ENCODE measurements at regions not wholly inside any gene's neighbourhood (a gene's known extent, or its start where the extent isn't known, plus 50 kb on each side); places are given as distances from the start of the nearest gene placed in this dataset.

DNA sequence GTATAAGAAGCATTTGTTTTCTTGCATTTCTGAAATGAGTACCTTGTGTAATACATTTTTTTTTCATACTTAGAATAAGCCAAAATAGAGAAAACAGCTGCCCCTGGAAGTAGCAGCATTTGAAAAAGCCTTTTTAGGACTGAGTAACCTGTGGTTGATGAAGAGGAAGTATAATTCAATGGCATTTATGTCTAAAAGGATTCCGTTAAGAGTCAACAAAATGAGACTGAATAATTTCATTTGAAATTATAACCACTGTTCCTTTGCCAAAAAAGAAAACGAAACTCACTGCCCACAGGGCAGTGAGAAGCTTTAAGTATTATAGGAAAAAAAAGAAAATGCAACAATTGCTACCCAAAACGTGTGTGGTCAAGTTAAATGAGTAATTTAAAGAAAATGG, 705.6 kb upstream of the PHF14 start:
- no peak for DNase-seq (ENCODE audit: low read depth)
- H3K4me3 ChIP-seq (ENCODE audit: low read depth, low read length): no peak overlapping the region
- TF ChIP-seq, protein P1, sequence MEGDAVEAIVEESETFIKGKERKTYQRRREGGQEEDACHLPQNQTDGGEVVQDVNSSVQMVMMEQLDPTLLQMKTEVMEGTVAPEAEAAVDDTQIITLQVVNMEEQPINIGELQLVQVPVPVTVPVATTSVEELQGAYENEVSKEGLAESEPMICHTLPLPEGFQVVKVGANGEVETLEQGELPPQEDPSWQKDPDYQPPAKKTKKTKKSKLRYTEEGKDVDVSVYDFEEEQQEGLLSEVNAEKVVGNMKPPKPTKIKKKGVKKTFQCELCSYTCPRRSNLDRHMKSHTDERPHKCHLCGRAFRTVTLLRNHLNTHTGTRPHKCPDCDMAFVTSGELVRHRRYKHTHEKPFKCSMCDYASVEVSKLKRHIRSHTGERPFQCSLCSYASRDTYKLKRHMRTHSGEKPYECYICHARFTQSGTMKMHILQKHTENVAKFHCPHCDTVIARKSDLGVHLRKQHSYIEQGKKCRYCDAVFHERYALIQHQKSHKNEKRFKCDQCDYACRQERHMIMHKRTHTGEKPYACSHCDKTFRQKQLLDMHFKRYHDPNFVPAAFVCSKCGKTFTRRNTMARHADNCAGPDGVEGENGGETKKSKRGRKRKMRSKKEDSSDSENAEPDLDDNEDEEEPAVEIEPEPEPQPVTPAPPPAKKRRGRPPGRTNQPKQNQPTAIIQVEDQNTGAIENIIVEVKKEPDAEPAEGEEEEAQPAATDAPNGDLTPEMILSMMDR (IDR thresholded peaks at IDR 0.05; ENCODE audit: insufficient read depth, low read length): no peak

DNA sequence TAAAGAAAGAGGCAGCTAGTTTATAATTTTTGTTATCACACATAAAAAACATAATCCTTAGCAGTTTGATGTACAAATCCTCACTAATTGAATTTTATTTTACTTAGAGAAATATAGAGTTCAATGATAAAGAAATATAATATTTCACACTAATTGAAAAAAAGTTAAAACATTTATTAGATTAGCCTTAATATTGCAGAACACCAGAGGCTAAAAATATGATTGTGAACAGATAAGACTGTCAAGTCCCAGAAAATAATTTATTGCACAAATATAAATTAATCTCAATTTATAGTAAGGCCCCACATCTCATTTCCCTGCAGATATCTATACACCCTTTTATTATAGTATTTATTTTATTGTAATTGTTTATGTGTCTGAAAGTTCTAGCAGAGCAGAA, 690.8 kb upstream of the PHF14 start:
- TF ChIP-seq, protein P1 (IDR thresholded peaks at IDR 0.05; ENCODE audit: insufficient read depth, low read length): no peak
- no peak overlapping the region for H3K4me3 ChIP-seq (ENCODE audit: low read depth, low read length)
- no peak for DNase-seq (ENCODE audit: low read depth)

DNA sequence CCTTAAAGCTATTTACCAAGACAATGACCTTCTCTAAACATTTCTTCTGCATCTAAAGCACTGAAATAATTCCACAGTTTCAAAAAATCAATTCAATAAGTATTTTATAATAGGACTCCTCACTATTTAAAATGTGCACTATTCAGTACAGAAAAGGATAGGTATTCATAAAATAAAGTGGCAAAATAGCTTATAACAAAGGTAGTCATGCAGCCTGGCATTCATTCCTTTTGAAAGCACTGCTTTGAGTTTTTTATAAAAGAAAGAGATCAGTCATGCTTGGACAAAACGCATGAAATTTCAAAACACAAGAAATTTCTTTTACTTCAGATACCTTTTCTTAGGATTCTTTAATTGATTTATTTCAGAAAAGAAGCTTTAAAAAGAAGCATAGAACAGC, 689.7 kb upstream of the PHF14 start:
- TF ChIP-seq, protein P1 (IDR thresholded peaks at IDR 0.05; ENCODE audit: insufficient read depth, low read length): no peak
- H3K4me3 ChIP-seq (ENCODE audit: low read depth, low read length): no peak overlapping the region
- no peak for DNase-seq (ENCODE audit: low read depth)

DNA sequence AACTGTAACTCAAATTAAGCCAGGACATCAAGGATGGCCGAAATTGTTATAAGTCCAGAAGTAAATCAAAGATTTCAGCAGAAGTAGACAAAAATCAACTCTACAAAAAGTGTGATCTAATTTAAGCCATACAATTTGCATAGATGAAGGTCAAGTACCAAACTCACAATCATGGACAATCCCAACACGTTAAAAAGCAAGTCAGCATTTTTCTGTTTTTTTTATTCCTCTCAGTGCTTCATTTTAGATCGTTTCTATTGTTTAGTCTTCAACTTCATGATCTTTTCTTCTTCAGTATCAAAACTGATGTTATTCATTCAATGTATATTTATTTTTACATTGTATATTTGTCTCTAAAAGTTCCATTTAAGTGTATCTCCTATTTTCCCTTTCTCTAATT, 674.3 kb upstream of the PHF14 start:
- no peak overlapping the region for H3K4me3 ChIP-seq (ENCODE audit: low read depth, low read length)
- TF ChIP-seq, protein P1 (IDR thresholded peaks at IDR 0.05; ENCODE audit: insufficient read depth, low read length): no peak
- DNase-seq (ENCODE audit: low read depth): no peak

DNA sequence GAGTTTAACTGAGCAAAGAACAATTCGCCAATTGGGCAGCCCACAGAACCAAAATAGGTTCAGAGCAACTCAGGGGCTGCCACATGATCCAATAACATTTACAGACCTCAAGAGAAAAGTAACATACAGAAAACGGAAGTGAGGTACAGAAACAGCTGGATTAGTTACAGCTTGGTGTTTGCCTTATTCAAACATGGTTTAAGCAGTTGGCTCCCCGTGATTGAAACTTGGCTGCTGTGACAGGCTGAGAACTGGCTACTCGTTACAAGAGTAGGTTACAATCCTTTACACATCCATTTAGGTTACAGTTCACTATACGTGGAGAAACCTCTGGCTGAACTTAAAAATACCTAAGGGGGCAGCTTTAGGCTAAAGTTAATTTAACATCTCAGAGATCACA, 673.1 kb upstream of the PHF14 start:
- no peak overlapping the region for H3K4me3 ChIP-seq (ENCODE audit: low read depth, low read length)
- DNase-seq (ENCODE audit: low read depth): no peak
- TF ChIP-seq, protein P1 (IDR thresholded peaks at IDR 0.05; ENCODE audit: insufficient read depth, low read length): no peak

DNA sequence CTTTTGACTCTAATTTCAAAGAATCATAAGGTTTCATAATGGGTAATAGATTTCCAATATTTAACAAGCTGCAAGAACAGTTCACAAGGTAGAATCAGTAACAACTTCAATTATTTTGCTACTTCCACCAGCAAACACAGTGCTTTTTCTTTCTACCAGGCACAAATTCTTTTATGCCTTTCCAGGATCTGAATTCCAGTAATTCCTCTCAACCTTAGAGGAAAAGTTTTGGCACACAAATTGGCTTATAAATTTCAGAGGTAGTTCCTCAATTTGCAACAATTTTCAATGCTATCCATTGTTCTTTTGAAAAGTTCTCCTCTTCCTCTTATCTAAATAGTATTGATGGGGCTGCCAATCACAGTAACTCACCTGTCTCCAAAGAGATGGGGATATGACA, 665.4 kb upstream of the PHF14 start:
- H3K4me3 ChIP-seq (ENCODE audit: low read depth, low read length): no peak overlapping the region
- TF ChIP-seq, protein P1 (IDR thresholded peaks at IDR 0.05; ENCODE audit: insufficient read depth, low read length): no peak
- no peak for DNase-seq (ENCODE audit: low read depth)

DNA sequence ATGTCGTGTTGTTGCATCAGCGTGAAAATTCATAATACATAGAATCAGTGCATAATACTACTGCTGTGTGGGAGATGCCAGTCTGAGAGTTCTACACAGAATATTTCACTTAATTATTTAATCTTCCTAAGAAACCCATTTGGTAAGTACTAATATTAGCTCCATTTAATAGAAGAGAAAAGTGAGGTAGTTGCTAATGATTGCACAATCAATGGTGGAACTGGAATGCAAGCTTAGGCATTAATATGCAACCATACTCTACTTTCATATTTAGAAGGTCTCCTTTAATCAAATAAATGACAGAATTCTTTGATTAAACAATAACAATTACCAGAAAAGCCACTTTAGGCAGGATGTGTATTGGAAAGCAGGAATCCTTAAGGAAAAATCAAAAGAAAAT, 660.7 kb upstream of the PHF14 start:
- DNase-seq (ENCODE audit: low read depth): no peak
- H3K4me3 ChIP-seq (ENCODE audit: low read depth, low read length): no peak overlapping the region
- TF ChIP-seq, protein P1 (IDR thresholded peaks at IDR 0.05; ENCODE audit: insufficient read depth, low read length): no peak
